Spleen (tissue), 11 donors: ENCODE measurements at regions not wholly inside any gene's neighbourhood (a gene's known extent, or its start where the extent isn't known, plus 50 kb on each side); places are given as distances from the start of the nearest gene placed in this dataset.

ENCODE experiments used
- DNase-seq: peaks from one replicate; pipeline ENCODE4 v3.0.0-alpha.2; 2020
- H3K27ac ChIP-seq, 8 donors: fragments of 200-600 bp; sonication (generic) in 7 of 8; 1 replicate in 4 of 8; 2 replicates in 4 of 8; pipeline versions ENCODE4 v1.5.0 to v1.8.0; 2016 to 2021; ENCODE audit warnings: inconsistent platforms in 4 of 8, mild to moderate bottlenecking in 4 of 8, moderate library complexity in 1 of 8
- H3K27me3 ChIP-seq, 7 donors: fragments of 200-600 bp; sonication (generic) in 6 of 7; replicated peaks in 1 of 7; 1 replicate in 4 of 7; 2 replicates in 3 of 7; pipeline versions ENCODE4 v1.5.0 to v1.8.0; 2016 to 2021; ENCODE audit warnings: inconsistent platforms in 3 of 7, mild to moderate bottlenecking in 1 of 7
- H3K36me3 ChIP-seq, 6 donors: fragments of 200-600 bp; sonication (generic) in 5 of 6; 1 replicate in 4 of 6; 2 replicates in 2 of 6; pipeline versions ENCODE4 v1.5.0 to v1.8.0; 2016 to 2021; ENCODE audit warnings: inconsistent platforms in 2 of 6
- H3K4me1 ChIP-seq, 6 donors: fragments of 200-600 bp; sonication (generic) in 5 of 6; 1 replicate in 3 of 6; 2 replicates in 3 of 6; pipeline versions ENCODE4 v1.5.0 to v1.8.0; 2016 to 2021; ENCODE audit warnings: inconsistent platforms in 3 of 6
- H3K4me3 ChIP-seq, 8 donors: fragments of 200-600 bp; sonication (generic) in 7 of 8; 1 replicate in 4 of 8; 2 replicates in 4 of 8; pipeline versions ENCODE4 v1.5.0 to v1.8.0; 2016 to 2021; ENCODE audit warnings: inconsistent platforms in 4 of 8, mild to moderate bottlenecking in 4 of 8, moderate library complexity in 2 of 8
- H3K9me3 ChIP-seq, 8 donors: fragments of 200-600 bp; sonication (generic) in 7 of 8; 1 replicate in 4 of 8; 2 replicates in 4 of 8; pipeline versions ENCODE4 v1.5.0 to v1.8.0; 2016 to 2021; ENCODE audit warnings: inconsistent platforms in 4 of 8
- POLR2A ChIP-seq, 3 donors: fragments of 450-650 bp; IDR thresholded peaks; one replicate each; pipeline ENCODE4 v1.5.1; 2017; ENCODE audit warnings: antibody characterized with exemption in 3 of 3, mild to moderate bottlenecking in 1 of 3
- POLR2AphosphoS5 ChIP-seq, 3 donors: sonication (generic); formaldehyde crosslinking; IDR thresholded peaks; one replicate each; pipeline ENCODE4 v1.5.1; 2017; ENCODE audit warnings: antibody characterized with exemption in 3 of 3
- WGBS, 5 donors: extraction: QIAGEN DNeasy Blood & Tissue Kit in 3 of 5; methylation state at CpG; one replicate each; pipeline versions ENCODE4 v1.1.5 to v1.1.7; 2013 to 2018; 5-methylcytosine and 5-hydroxymethylcytosine counted together
- intact Hi-C: fragments of 100-400 bp; cut with DNase I; formaldehyde crosslinking; loops from one replicate; pipeline ENCODE4 v1.15.0; 2023; ENCODE audit warnings: low total_unique reads
- TF ChIP-seq, protein P1 (sequence below), 11 experiments: fragments of 200-600 bp in 7 of 11; fragments of 450-650 bp in 4 of 11; sonication (generic) in 4 of 11; IDR thresholded peaks in 8 of 11; conservative IDR thresholded peaks in 3 of 11; 1 replicate in 7 of 11; 2 replicates in 4 of 11; pipeline versions ENCODE4 v1.4.0 to v1.8.0; 2016 to 2021; ENCODE audit warnings: antibody characterized with exemption in 11 of 11, inconsistent platforms in 4 of 11, mild to moderate bottlenecking in 1 of 11
- donor health status: healthy with polysubstance abuse.
- donor health status: DM: no; HTN: no; CAD: no; lungs with moderate emphysema.
- donor health status: DM: no; HTN: no; CAD: no.
- donor health status: Bipolar disorder and iron deficiency.
- donor health status: healthy.
- donor health status: DM: no; HTN: no; CAD: no.
- donor health status: DM: yes; HTN: yes; CAD: no.

DNA sequence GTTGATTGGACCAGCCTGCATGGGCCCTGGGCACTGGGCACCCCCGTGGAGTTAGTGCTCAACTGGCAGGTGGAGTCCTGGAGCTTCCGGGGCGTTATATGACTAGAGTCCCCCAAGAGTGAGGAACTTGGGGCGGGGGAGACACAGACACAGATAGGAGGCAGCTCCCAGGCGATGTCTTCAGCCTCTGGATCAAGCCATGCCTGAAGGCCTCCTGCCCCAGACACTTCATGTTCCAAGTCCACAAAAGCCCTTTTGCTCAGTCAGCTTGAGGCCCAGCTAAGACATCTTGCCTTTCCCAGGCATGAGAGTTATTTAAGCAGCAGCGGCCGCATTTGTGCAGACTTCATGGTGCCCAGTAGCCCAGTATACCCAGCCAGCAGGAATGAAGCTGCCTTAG, 136.6 kb upstream of the CIBAR2 start:
- Histone ChIP-seq H3K27ac (no peak overlapping the region), H3K4me3 (no peak overlapping the region), H3K4me1 (peaks cover 0 to 37% (median 18%) of the 10 kb centered on the region in 6 donors), H3K36me3 (no peaks in the 10 kb centered on the region), H3K27me3 (peaks cover 0 to 14% (median 0%) of the 10 kb centered on the region in 7 donors), H3K9me3 (no peaks in the 10 kb centered on the region)
- intact Hi-C loops: no loop called here
- TF ChIP-seq POLR2AphosphoS5 (IDR thresholded peaks at IDR 0.05) (no peak), POLR2A (IDR thresholded peaks at IDR 0.05) (no peak)
- TF ChIP-seq, protein P1, sequence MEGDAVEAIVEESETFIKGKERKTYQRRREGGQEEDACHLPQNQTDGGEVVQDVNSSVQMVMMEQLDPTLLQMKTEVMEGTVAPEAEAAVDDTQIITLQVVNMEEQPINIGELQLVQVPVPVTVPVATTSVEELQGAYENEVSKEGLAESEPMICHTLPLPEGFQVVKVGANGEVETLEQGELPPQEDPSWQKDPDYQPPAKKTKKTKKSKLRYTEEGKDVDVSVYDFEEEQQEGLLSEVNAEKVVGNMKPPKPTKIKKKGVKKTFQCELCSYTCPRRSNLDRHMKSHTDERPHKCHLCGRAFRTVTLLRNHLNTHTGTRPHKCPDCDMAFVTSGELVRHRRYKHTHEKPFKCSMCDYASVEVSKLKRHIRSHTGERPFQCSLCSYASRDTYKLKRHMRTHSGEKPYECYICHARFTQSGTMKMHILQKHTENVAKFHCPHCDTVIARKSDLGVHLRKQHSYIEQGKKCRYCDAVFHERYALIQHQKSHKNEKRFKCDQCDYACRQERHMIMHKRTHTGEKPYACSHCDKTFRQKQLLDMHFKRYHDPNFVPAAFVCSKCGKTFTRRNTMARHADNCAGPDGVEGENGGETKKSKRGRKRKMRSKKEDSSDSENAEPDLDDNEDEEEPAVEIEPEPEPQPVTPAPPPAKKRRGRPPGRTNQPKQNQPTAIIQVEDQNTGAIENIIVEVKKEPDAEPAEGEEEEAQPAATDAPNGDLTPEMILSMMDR (IDR thresholded peaks at IDR 0.05 in 8 of 11, conservative IDR thresholded peaks at IDR 0.05 in 3 of 11): no peak
- WGBS, 5 donors: 87 to 99% (median 97%) methylated on average over 5 to 7 of the region's 7 CpGs
- no peak for DNase-seq

DNA sequence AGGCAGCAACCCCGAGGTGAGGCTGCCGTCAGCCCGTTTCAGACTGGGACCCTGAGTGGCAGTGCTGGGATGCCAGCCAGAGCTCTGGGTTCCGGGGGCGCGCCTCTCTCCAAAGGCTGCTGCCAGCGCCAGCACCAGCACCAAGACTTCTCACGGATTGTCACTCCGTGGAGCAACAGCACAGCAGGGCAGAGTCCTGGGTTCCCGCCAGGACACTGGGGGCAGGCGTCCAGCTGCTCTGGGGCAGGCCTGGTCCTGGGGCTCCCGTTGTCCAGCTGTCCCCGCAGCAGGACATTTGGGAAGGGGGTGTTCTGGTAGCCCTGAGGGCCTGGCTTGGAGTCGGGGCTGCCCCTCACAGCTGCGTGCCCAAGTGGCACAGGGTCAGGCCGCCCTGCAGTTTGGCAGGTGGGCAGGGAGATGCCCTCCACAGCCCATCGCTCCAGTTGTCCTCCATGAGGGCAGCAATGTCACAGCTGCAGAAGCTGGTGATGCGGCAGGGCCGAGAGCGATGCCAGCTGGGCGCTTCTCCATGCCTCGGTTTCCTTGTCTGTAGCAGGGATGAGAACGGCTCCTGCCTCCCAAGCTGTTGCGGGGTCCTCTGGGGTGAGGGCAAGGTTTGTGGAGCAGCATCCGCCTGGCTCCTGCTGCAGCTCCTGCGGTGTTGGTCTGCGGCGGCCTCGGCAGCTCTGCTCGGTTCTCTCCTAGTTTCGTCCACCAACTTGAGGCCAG, 137.3 kb upstream of the CIBAR2 start:
- intact Hi-C loops: no loop called here
- Histone ChIP-seq H3K27me3 (peaks cover 0 to 14% (median 0%) of the 10 kb centered on the region in 7 donors), H3K27ac (no peak overlapping the region), H3K4me1 (peaks cover 0 to 37% (median 18%) of the 10 kb centered on the region in 6 donors), H3K9me3 (no peaks in the 10 kb centered on the region), H3K4me3 (no peak overlapping the region), H3K36me3 (no peaks in the 10 kb centered on the region)
- no peak for TF ChIP-seq POLR2A (IDR thresholded peaks at IDR 0.05)
- no peak for TF ChIP-seq POLR2AphosphoS5 (IDR thresholded peaks at IDR 0.05)
- DNase-seq: no peak
- 88 to 98% (median 89%) methylated on average over 9 to 31 of the region's 31 CpGs for WGBS, 5 donors

DNA sequence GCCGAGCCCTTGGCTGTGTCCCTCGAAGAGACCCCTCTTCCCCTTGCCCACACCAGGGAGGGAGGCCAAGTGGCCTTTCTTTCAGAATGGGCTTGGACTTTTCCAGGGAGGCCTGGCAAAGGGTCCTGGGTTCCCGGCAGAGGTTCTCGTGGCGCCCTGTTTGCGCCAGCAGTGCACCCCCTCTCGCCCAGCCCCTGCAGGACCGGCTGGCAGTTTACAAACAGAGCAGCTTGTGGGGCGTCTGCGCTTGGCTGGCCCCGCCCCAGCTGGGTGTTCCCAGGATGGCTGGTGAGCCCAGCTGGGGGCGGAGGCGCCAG, 137.8 kb upstream of the CIBAR2 start:
- no peak overlapping the region for H3K4me3 ChIP-seq
- 72 to 85% (median 82%) methylated on average over 3 to 13 of the region's 13 CpGs for WGBS, 5 donors
- peaks cover 0 to 35% (median 18%) of the 10 kb centered on the region in 6 donors for H3K4me1 ChIP-seq
- no peaks in the 10 kb centered on the region for H3K36me3 ChIP-seq
- no peak for DNase-seq
- no peak overlapping the region for H3K27ac ChIP-seq
- no peak for TF ChIP-seq POLR2AphosphoS5 (IDR thresholded peaks at IDR 0.05)
- TF ChIP-seq, protein P1 (IDR thresholded peaks at IDR 0.05 in 8 of 11, conservative IDR thresholded peaks at IDR 0.05 in 3 of 11): no peak
- TF ChIP-seq POLR2A (IDR thresholded peaks at IDR 0.05): no peak
- H3K9me3 ChIP-seq: no peaks in the 10 kb centered on the region
- peaks cover 0 to 13% (median 0%) of the 10 kb centered on the region in 7 donors for H3K27me3 ChIP-seq
- intact Hi-C loops: no loop called here

DNA sequence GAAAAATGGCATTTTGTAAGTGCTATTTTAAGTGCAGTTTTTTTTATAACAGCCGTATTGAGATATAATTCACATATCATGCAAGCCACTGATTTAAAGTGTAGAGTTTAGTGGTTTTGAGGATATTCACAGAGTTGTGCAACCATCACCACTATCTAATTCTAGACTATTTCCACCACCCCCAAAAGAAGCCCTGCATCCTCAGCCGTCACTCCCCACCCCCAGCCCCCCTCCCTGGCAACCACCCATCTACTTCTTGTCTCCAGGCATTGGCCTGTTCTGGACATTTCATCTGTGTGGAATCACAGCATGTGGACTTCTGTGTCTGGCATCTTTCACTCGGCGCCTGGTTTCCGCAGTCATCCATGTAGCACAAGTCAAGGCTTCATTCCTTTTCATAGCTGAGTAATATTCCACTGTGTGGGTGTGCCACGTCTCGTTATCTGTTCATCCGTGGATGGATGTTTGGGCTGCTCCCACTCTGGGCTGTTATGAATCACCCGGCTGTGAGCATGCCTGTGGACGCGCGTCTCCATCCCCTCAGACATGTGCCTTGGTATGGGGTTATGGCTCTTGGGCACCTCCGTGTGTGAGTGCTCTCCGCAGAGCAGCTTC, 138.4 kb upstream of the CIBAR2 start:
- TF ChIP-seq, protein P1 (IDR thresholded peaks at IDR 0.05 in 8 of 11, conservative IDR thresholded peaks at IDR 0.05 in 3 of 11): no peak
- TF ChIP-seq POLR2AphosphoS5 (IDR thresholded peaks at IDR 0.05): no peak
- no peak for TF ChIP-seq POLR2A (IDR thresholded peaks at IDR 0.05)
- 79 to 86% (median 84%) methylated on average over 14 of the region's 14 CpGs for WGBS, 5 donors
- Histone ChIP-seq H3K36me3 (no peaks in the 10 kb centered on the region), H3K4me1 (peaks cover 0 to 29% (median 14%) of the 10 kb centered on the region in 6 donors), H3K27me3 (peaks cover 0 to 10% (median 0%) of the 10 kb centered on the region in 7 donors), H3K27ac (no peak overlapping the region), H3K9me3 (no peaks in the 10 kb centered on the region), H3K4me3 (no peak overlapping the region)
- intact Hi-C loops: no loop called here
- DNase-seq: no peak
